Epithelial cell of esophagus (primary cell): ENCODE measurements at regions not wholly inside any gene's neighbourhood (a gene's known extent, or its start where the extent isn't known, plus 50 kb on each side); places are given as distances from the start of the nearest gene placed in this dataset.

Experiments
- DNase-seq: peaks from one replicate; pipeline ENCODE4 v3.0.0; 2010; ENCODE audit warnings: low read depth
- H3K4me3 ChIP-seq: 2 replicates; pipeline ENCODE4 v1.5.1; 2011; ENCODE audit warnings: mild to moderate bottlenecking, low read length, control low read depth
- TF ChIP-seq, protein P1 (sequence below): IDR thresholded peaks from 2 replicates; pipeline ENCODE4 v1.5.1; 2011; ENCODE audit warnings: low read depth, mild to moderate bottlenecking, low read length, control low read depth, inconsistent platforms; ENCODE audit not compliant: insufficient read depth; ENCODE audit errors: missing control alignments

DNA sequence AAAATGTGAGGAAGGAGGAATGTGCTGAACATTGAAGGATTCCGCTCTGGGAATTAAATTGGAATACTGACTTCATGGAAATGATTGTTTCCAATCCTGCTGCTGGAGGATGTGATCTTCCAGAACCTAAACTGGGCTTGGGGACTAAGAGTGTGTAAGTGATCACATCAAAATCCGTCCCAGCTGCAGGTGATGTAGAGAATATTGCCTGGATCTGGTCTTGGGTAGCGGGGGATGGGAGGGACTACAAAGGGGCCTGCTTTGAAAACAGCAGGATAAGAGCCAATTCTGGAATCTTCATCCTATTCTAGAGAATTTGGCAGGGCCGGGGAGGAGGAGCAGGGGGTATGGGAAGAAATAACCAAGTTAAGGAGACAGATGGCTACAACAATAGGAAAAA lies 552.2 kb upstream of the FZD8 start:
- TF ChIP-seq, protein P1, sequence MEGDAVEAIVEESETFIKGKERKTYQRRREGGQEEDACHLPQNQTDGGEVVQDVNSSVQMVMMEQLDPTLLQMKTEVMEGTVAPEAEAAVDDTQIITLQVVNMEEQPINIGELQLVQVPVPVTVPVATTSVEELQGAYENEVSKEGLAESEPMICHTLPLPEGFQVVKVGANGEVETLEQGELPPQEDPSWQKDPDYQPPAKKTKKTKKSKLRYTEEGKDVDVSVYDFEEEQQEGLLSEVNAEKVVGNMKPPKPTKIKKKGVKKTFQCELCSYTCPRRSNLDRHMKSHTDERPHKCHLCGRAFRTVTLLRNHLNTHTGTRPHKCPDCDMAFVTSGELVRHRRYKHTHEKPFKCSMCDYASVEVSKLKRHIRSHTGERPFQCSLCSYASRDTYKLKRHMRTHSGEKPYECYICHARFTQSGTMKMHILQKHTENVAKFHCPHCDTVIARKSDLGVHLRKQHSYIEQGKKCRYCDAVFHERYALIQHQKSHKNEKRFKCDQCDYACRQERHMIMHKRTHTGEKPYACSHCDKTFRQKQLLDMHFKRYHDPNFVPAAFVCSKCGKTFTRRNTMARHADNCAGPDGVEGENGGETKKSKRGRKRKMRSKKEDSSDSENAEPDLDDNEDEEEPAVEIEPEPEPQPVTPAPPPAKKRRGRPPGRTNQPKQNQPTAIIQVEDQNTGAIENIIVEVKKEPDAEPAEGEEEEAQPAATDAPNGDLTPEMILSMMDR = no peak
- no peak overlapping the region for H3K4me3 ChIP-seq
- DNase-seq = no peak

DNA sequence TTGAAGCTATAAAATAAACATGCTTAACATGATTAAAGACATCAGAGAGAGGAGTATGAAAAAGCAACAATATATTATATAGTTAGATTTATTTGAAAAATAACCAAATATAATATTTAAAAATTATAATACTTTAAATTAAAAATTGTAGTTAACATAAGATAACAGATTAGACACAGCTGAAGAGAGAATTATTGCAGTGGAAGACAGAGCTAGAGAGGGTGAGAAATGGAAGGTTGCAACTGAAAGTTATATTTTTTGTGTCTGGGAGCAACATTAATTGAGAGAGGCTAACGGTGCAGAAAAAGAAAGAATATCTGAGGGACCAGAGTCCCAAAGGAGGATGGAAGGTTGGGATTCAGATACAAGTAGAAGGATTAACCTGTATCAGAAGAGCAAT lies 548.9 kb upstream of the FZD8 start:
- DNase-seq = no peak
- TF ChIP-seq, protein P1 = no peak
- no peak overlapping the region for H3K4me3 ChIP-seq

DNA sequence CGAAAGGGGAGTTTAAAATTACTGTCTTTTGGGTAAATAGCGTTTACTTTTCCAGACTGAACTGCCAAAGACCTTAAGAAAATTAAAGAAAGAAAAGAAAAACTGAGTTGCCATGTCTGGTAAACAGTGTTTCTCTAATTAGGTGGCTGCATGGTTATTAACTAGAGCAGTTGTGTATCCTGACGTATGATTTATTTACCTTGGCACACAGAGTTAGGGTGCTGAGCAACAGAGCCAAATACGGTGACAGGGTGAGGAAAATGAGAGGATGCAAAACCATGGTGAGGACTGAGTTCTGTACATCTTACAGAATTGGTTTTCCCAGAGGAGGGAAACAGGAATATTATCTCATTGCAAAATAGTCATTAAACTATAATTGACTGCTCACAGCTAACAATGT lies 546.4 kb upstream of the FZD8 start:
- no peak for DNase-seq
- no peak overlapping the region for H3K4me3 ChIP-seq
- TF ChIP-seq, protein P1 = no peak

DNA sequence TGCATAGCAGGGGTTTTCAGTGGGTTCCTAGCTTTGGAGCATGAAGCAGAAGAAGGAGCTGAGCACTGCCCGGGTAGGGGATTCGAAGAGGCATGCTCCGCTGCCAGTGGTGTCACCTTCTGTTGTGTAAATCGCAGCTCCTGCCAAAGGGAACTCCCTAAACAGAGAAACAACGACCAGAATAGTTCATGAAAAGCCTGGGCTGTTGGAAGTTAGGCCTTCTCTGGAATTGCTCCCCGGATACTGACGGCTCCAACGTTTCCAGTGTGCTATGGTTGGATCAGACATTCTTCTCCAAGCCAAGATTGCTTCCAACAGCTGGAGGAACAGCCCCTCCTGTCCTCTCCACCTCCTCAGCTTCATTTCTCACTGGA lies 546.0 kb upstream of the FZD8 start:
- no peak for DNase-seq

DNA sequence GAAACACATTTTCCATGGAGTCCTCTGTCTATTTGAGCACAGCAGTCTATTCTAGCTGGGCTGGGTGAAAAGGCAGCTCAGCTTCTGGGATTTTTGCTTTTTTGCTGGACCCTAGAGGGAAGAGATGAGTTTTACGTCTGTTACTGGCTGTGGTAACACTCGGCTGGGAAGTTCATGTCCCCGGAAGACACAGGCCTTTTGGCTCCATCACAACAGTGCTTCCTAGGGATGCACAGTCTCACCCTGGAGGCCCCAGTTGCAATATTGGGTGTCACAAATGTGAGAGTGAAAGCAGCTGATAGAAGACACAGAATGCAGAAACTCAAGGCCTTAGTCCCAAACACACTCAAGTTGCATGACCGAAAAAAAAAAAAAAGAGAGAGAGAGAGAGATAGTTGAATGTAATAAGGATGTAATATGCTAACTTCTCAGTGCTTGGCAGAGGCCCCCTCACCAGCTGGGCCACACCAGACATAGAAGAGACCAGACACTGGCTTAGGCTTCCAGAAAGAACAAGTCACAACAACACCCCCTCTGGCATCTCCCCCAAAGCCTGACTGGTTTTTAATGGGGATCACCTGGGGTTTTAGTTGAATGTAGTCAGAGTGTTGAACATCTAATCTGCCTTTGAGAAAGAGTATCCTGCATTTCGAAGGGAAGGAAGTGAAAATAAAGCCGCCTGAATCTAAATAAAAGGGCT lies 545.4 kb upstream of the FZD8 start:
- TF ChIP-seq, protein P1 = no peak
- no peak for DNase-seq
- no peak overlapping the region for H3K4me3 ChIP-seq

More for the DNA sequence above, 546.0 kb upstream of the FZD8 start:
- no peak overlapping the region for H3K4me3 ChIP-seq
- TF ChIP-seq, protein P1 = no peak

DNA sequence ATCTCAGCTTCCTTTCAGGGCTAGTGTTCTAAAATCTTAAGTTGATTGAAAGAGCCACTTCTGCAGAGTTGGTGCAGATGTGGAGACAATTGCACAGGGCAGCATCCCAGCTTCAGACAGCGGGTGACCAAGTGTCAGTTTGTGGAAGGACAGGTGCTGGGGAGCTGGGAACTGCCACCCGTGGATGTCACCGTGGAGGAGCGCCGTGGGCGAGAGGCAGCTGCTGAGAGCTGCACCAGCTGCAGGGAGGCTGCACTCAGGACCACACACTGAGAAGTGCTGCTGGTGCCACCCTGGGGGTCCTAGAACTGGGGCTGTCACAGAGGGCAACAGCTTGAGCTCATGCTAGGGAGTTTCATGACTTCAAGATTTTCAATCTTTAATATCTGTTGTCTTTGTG lies 543.0 kb upstream of the FZD8 start:
- TF ChIP-seq, protein P1 = no peak
- DNase-seq = no peak

DNA sequence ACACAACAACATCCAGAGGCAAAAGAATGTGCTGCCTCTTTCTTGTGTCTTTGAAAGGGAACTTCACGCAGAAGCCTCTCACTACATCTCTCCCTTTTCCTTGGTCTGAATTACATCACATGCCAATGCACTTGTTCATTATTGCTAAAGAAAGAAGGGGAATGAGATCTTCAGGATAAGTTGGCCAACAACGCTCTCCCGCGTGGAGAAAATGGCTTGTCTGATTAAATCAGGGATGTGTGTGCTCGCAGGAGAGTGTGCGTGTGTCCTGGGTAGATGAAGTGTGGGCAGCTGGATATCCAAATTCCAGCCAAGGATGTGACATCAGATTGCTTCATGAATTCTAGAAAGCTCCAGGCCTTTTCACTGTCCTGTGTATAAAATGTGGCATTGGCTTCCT lies 541.6 kb upstream of the FZD8 start:
- no peak for DNase-seq
- TF ChIP-seq, protein P1 = no peak
- H3K4me3 ChIP-seq = no peak overlapping the region

More for the DNA sequence above, 543.0 kb upstream of the FZD8 start:
- no peak overlapping the region for H3K4me3 ChIP-seq
